Body of pancreas (tissue), 4 donors: ENCODE measurements at regions not wholly inside any gene's neighbourhood (a gene's known extent, or its start where the extent isn't known, plus 50 kb on each side); places are given as distances from the start of the nearest gene placed in this dataset.

Source experiments
- POLR2A ChIP-seq, 3 donors: fragments of 450-650 bp; IDR thresholded peaks; one replicate each; pipeline ENCODE4 v1.6.1; 2016; ENCODE audit warnings: antibody characterized with exemption in 3 of 3, mild to moderate bottlenecking in 2 of 3
- TF ChIP-seq, protein P1 (sequence below), 7 experiments: fragments of 450-650 bp in 4 of 7; fragments of 200-600 bp in 3 of 7; sonication (generic) in 3 of 7; IDR thresholded peaks; one replicate each; pipeline ENCODE4 v1.5.1; 2016 to 2019; ENCODE audit warnings: antibody characterized with exemption in 7 of 7

- TF ChIP-seq, protein P1, sequence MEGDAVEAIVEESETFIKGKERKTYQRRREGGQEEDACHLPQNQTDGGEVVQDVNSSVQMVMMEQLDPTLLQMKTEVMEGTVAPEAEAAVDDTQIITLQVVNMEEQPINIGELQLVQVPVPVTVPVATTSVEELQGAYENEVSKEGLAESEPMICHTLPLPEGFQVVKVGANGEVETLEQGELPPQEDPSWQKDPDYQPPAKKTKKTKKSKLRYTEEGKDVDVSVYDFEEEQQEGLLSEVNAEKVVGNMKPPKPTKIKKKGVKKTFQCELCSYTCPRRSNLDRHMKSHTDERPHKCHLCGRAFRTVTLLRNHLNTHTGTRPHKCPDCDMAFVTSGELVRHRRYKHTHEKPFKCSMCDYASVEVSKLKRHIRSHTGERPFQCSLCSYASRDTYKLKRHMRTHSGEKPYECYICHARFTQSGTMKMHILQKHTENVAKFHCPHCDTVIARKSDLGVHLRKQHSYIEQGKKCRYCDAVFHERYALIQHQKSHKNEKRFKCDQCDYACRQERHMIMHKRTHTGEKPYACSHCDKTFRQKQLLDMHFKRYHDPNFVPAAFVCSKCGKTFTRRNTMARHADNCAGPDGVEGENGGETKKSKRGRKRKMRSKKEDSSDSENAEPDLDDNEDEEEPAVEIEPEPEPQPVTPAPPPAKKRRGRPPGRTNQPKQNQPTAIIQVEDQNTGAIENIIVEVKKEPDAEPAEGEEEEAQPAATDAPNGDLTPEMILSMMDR (IDR thresholded peaks at IDR 0.05) = no peak
- no peak for TF ChIP-seq POLR2A (IDR thresholded peaks at IDR 0.05)
These were observed 551.8 kb downstream of the RAB28 start for GRCh38 chr4:12932203-12932788.
